Osteocyte (in vitro differentiated cells): ENCODE measurements at regions not wholly inside any gene's neighbourhood (a gene's known extent, or its start where the extent isn't known, plus 50 kb on each side); places are given as distances from the start of the nearest gene placed in this dataset.

Source experiments
- DNase-seq: peaks from one replicate; pipeline ENCODE4 v3.0.0; 2021; ENCODE audit warnings: mixed read lengths; ENCODE audit not compliant: unreplicated experiment; ENCODE audit errors: extremely low spot score
- H3K27ac Mint-ChIP-seq: one replicate; pipeline ENCODE4 v1.8.0; 2021; ENCODE audit warnings: mild to moderate bottlenecking, mixed read lengths; ENCODE audit not compliant: unreplicated experiment
- H3K27me3 Mint-ChIP-seq: one replicate; pipeline ENCODE4 v1.8.0; 2021; ENCODE audit warnings: mixed read lengths; ENCODE audit not compliant: unreplicated experiment
- H3K36me3 Mint-ChIP-seq: one replicate; pipeline ENCODE4 v1.8.0; 2021; ENCODE audit warnings: mixed read lengths; ENCODE audit not compliant: unreplicated experiment
- H3K4me1 Mint-ChIP-seq: one replicate; pipeline ENCODE4 v1.8.0; 2021; ENCODE audit warnings: mixed read lengths; ENCODE audit not compliant: unreplicated experiment
- H3K4me3 Mint-ChIP-seq: one replicate; pipeline ENCODE4 v1.8.0; 2021; ENCODE audit warnings: mild to moderate bottlenecking, moderate library complexity, mixed read lengths; ENCODE audit not compliant: unreplicated experiment
- H3K9me3 Mint-ChIP-seq: one replicate; pipeline ENCODE4 v1.8.0; 2021; ENCODE audit warnings: mixed read lengths; ENCODE audit not compliant: unreplicated experiment
- CTCF ChIP-seq: fragments of 200-600 bp; sonication (generic); IDR thresholded peaks from 2 replicates; pipeline ENCODE4 v1.5.0; 2021; ENCODE audit warnings: antibody characterized with exemption, mild to moderate bottlenecking, moderate library complexity

GRCh38 chr16:55078699-55079410 is 148.2 kb downstream of the IRX5 start:
- H3K27me3 Mint-ChIP-seq, result no peaks in the 10 kb centered on the region
- no peaks in the 10 kb centered on the region for H3K4me1 Mint-ChIP-seq

GRCh38 chr16:55081622-55082590 is 151.2 kb downstream of the IRX5 start:
- Mint-ChIP-seq H3K9me3 (peaks cover 5% of the 10 kb centered on the region), H3K4me1 (no peaks in the 10 kb centered on the region), H3K36me3 (no peaks in the 10 kb centered on the region), H3K27ac (no peak overlapping the region), H3K27me3 (no peaks in the 10 kb centered on the region), H3K4me3 (no peak overlapping the region)
- TF ChIP-seq CTCF, result no peak
- no peak for DNase-seq

More at GRCh38 chr16:55078699-55079410, 148.2 kb downstream of the IRX5 start:
- no peaks in the 10 kb centered on the region for H3K36me3 Mint-ChIP-seq
- no peak for DNase-seq
- no peak for TF ChIP-seq CTCF
- no peak overlapping the region for H3K4me3 Mint-ChIP-seq
- no peak overlapping the region for H3K27ac Mint-ChIP-seq
- peaks cover 5% of the 10 kb centered on the region for H3K9me3 Mint-ChIP-seq

- H3K9me3 Mint-ChIP-seq, result peaks cover 5% of the 10 kb centered on the region
- H3K4me1 Mint-ChIP-seq, result no peaks in the 10 kb centered on the region
- H3K4me3 Mint-ChIP-seq, result no peak overlapping the region
- H3K36me3 Mint-ChIP-seq, result no peaks in the 10 kb centered on the region
- no peak overlapping the region for H3K27ac Mint-ChIP-seq
- DNase-seq, result no peak
- no peaks in the 10 kb centered on the region for H3K27me3 Mint-ChIP-seq
- no peak for TF ChIP-seq CTCF
These were observed 151.9 kb downstream of the IRX5 start for GRCh38 chr16:55082591-55082976.

GRCh38 chr16:55083052-55083451 is 152.4 kb downstream of the IRX5 start:
- Mint-ChIP-seq H3K4me3 (no peak overlapping the region), H3K27ac (no peak overlapping the region), H3K27me3 (no peaks in the 10 kb centered on the region), H3K4me1 (no peaks in the 10 kb centered on the region), H3K36me3 (no peaks in the 10 kb centered on the region), H3K9me3 (peaks cover 5% of the 10 kb centered on the region)
- no peak for DNase-seq
- no peak for TF ChIP-seq CTCF

- Mint-ChIP-seq H3K27ac (no peak overlapping the region), H3K36me3 (no peaks in the 10 kb centered on the region), H3K9me3 (peaks cover 3% of the 10 kb centered on the region), H3K4me3 (no peak overlapping the region), H3K27me3 (no peaks in the 10 kb centered on the region), H3K4me1 (no peaks in the 10 kb centered on the region)
- no peak for DNase-seq
- TF ChIP-seq CTCF, result no peak
These were observed 157.4 kb downstream of the IRX5 start for GRCh38 chr16:55088098-55088497.
